Subcutaneous abdominal adipose tissue (tissue), 5 donors: ENCODE measurements at regions not wholly inside any gene's neighbourhood (a gene's known extent, or its start where the extent isn't known, plus 50 kb on each side); places are given as distances from the start of the nearest gene placed in this dataset.
"Not testable (repeated sequence)": the region's sequence is repeated elsewhere in the genome, so short reads cannot be mapped to it uniquely, and the experiment has no call there.

Source experiments
- H3K27ac ChIP-seq: one replicate; pipeline ENCODE4 v1.7.0; 2013; ENCODE audit warnings: low read depth, mild to moderate bottlenecking, inconsistent platforms, low read length, moderate library complexity
- H3K27me3 ChIP-seq, 5 donors: one replicate each; pipeline ENCODE4 v1.7.0; 2013; ENCODE audit warnings: low read length in 5 of 5, inconsistent platforms in 1 of 5; ENCODE audit not compliant: control insufficient read depth in 5 of 5, insufficient read depth in 4 of 5
- H3K36me3 ChIP-seq, 5 donors: one replicate each; pipeline ENCODE4 v1.7.0; 2013; ENCODE audit warnings: low read length in 5 of 5; ENCODE audit not compliant: control insufficient read depth in 5 of 5, insufficient read depth in 5 of 5
- H3K4me1 ChIP-seq, 5 donors: one replicate each; pipeline ENCODE4 v1.7.0; 2013; ENCODE audit warnings: low read length in 5 of 5, mild to moderate bottlenecking in 3 of 5, moderate library complexity in 1 of 5; ENCODE audit not compliant: control insufficient read depth in 5 of 5, insufficient read depth in 5 of 5
- H3K4me3 ChIP-seq, 5 donors: one replicate each; pipeline ENCODE4 v1.7.0; 2013; ENCODE audit warnings: low read length in 5 of 5, low read depth in 1 of 5
- H3K9ac ChIP-seq, 5 donors: one replicate each; pipeline ENCODE4 v1.7.0; 2013; ENCODE audit warnings: low read length in 5 of 5, mild to moderate bottlenecking in 4 of 5, moderate library complexity in 3 of 5
- H3K9me3 ChIP-seq, 5 donors: one replicate each; pipeline ENCODE4 v1.7.0; 2013; ENCODE audit warnings: low read length in 5 of 5; ENCODE audit not compliant: control insufficient read depth in 5 of 5
- donor health status: healthy.
- donor health status: healthy.
- donor health status: healthy.
- donor health status: healthy.
- donor health status: healthy.

DNA sequence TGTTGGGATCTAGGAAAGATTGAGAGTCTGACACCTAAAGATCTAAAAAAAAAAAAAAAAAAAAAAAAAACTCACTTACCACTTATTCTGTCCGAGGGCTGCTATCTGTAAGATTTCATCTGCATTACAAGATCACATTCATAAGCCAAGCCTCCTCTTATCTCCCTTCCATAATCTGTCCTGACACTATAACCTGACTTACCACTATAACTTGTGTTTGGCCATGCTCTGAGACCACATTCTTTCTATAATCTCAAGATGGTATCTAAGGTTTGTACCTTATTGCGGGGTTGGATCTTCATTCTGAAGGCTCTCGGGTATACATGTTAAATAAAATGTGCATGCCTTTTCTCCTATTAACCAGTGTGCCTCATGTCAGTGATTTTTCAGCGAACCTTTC, 144.4 kb downstream of the MAGEB17 start:
- H3K9ac ChIP-seq, result no peak overlapping the region
- H3K36me3 ChIP-seq, result no peaks in the 10 kb centered on the region
- H3K27ac ChIP-seq, result no peak overlapping the region
- peaks cover 0 to 6% (median 0%) of the 10 kb centered on the region in 5 donors for H3K27me3 ChIP-seq
- peaks cover 0 to 5% (median 0%) of the 10 kb centered on the region in 5 donors for H3K9me3 ChIP-seq
- H3K4me1 ChIP-seq, result no peaks in the 10 kb centered on the region
- no peak overlapping the region for H3K4me3 ChIP-seq

DNA sequence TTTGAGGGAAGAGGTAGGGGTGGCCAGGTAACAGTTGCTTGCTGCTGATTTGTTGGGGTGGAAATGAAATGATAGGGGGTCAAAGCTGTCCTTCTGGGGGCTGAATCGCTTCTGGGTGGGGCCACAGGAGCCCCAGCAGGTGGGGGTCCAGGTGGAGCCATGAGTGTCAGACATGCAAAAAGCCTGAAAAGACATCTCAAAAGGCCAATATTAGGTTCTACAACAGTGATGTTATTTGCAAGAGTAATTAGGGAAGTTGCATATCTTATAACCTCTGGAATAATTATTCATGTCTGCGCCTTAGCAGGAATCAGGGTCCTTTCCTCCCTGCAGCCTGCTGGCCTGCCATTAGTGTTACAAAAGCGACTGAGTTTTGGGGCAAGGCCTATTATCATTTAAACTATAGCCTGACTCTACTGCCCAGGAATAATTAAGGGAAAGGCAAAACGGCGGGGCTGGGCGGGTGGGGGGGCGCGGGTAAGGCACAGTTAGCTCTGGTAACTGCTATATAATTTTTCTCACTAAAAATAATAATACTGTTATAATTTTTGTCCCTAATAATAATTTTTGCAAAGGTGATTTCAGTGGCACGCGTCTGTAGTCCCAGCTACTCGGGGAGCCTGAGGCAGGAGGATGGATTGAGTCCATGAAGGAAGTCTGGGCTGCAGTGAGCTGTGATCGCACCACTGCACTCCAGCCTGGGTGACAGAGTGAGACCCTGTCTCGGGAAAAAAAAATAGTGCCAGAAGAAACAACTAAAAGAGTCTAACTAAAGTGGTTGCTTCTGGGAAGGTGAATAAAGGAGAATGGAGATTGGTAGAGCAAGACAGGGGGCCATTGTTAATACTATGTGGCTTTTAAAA, 145.7 kb downstream of the MAGEB17 start:
- peaks cover 0 to 6% (median 0%) of the 10 kb centered on the region in 5 donors for H3K27me3 ChIP-seq
- H3K4me1 ChIP-seq, result no peaks in the 10 kb centered on the region
- no peak overlapping the region for H3K4me3 ChIP-seq

DNA sequence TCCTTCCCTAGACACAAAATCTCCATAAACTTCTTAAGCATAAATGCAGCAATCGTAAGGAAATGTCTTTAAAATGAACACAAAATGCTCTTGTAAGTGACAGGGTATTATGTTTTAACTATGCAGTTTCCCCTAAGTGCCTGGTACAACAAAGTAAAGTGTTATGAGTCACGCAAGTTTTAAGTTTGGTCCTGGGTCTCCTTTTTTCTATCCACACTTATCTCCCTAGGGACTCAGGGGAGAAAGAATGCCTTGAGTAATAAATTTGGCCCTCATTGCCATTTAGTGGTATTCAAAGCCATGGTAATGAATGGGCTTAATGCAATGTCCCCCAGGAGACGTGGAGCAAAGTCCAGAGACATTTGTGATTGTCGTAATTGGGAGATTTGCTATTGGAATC, 149.1 kb downstream of the MAGEB17 start:
- no peak overlapping the region for H3K27ac ChIP-seq
- H3K4me3 ChIP-seq, result no peak overlapping the region
- peaks cover 0 to 3% (median 0%) of the 10 kb centered on the region in 5 donors for H3K9me3 ChIP-seq
- no peaks in the 10 kb centered on the region for H3K4me1 ChIP-seq
- no peaks in the 10 kb centered on the region for H3K36me3 ChIP-seq
- peaks cover 0 to 4% (median 0%) of the 10 kb centered on the region in 5 donors for H3K27me3 ChIP-seq
- no peak overlapping the region for H3K9ac ChIP-seq

More for the DNA sequence above, 145.7 kb downstream of the MAGEB17 start:
- Histone ChIP-seq H3K9ac (no peak overlapping the region), H3K9me3 (no peaks in the 10 kb centered on the region), H3K27ac (no peak overlapping the region), H3K36me3 (no peaks in the 10 kb centered on the region)

DNA sequence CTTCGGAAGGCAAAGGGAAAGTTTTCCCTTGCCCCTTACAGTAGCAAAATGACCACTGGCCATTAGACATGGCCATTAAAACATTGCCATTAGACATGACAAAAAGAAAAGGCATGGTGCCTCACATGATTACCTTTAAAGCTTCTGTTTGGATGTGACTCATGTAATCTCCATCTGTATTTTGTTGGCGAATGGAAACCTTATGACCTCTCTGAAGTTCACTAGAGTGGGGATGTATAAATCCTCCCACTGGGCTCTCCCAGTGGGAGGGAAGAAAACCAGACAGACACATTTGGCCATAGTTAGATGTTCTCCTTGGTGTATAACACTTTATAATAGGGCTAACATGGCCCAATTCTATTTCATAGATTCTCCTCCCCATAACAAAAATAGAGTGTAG, 152.6 kb downstream of the MAGEB17 start:
- Histone ChIP-seq H3K27ac (no peak overlapping the region), H3K9ac (no peak overlapping the region), H3K36me3 (no peaks in the 10 kb centered on the region), H3K4me3 (no peak overlapping the region), H3K9me3 (peaks cover 0 to 3% (median 0%) of the 10 kb centered on the region in 5 donors), H3K4me1 (no peaks in the 10 kb centered on the region), H3K27me3 (peaks cover 0 to 2% (median 0%) of the 10 kb centered on the region in 5 donors)

DNA sequence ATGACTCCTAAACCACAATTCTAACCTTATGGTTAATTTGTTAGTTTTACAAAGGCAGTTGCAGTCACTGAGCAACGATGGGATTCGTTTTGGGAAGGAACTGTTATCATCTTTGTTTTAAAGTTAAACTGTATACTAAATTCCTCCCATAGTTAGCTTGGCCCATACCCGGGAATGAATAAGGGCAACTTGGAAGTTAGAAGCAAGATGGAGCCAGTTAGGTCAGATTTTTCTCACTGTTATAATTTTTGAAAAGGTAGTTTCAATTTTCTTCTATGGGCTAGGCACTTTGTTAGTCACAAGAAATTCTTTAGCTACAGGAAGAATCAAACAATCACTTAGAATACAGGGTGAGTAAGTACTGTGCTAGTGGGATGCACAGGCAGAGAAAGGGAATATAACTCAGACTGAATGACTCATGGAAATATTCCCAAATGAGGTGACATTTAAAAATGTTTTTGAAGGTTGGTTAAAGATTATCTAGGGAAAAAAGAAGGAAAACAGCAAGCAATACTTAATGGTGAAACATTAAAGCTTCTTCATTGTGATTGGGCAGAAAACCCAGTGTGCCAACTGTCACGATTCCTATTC, 153.6 kb downstream of the MAGEB17 start:
- peaks cover 0 to 2% (median 0%) of the 10 kb centered on the region in 5 donors for H3K27me3 ChIP-seq
- no peak overlapping the region for H3K4me3 ChIP-seq
- H3K9me3 ChIP-seq, result peaks cover 0 to 3% (median 0%) of the 10 kb centered on the region in 5 donors
- no peak overlapping the region for H3K9ac ChIP-seq
- no peaks in the 10 kb centered on the region for H3K36me3 ChIP-seq
- H3K27ac ChIP-seq, result no peak overlapping the region
- no peaks in the 10 kb centered on the region for H3K4me1 ChIP-seq

DNA sequence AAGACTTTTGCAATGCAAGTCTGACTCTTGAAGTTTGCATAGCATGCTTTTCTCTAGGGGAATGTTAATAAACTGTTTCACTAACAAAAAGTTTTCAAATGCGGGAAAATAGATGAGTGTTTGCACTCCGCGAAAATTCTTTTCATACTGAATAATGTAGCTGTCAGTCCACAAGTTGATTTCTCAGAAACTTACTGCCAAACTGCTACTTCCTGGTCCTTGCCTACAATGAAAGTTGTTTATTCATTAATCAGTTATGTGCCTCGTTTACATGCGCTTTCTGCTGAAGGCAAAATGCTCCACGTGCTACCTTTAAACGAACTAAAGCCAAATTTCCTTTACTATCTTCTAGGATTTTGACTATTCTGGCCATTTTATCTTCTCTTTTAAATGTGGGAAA, 166.2 kb downstream of the MAGEB17 start:
- no peaks in the 10 kb centered on the region for H3K4me1 ChIP-seq
- H3K27ac ChIP-seq, result no peak overlapping the region
- H3K27me3 ChIP-seq, result no peaks in the 10 kb centered on the region
- H3K9ac ChIP-seq, result no peak overlapping the region
- no peak overlapping the region for H3K4me3 ChIP-seq
- peaks cover 0 to 7% (median 4%) of the 10 kb centered on the region in 5 donors for H3K9me3 ChIP-seq
- no peaks in the 10 kb centered on the region for H3K36me3 ChIP-seq

DNA sequence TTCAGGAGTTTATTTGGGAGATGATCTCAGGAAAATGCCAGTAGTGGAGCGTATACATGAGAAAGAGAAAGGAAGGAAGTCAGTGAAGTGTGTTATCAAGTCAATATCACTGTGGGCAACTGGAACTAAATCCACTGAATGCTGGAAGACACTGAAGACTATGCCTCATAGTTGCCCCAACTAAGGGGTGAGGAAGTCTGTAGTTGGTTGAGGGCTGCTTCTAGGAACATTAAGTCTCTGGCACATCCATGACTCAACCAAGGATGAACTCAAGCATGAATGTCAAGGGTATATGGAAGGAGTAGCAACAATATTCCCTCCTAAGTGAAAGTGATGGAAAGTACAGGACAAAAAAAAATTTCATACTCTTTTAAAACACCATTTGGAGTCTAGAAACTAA, 167.9 kb downstream of the MAGEB17 start:
- Histone ChIP-seq H3K4me3 (no peak overlapping the region), H3K4me1 (no peaks in the 10 kb centered on the region), H3K9ac (no peak overlapping the region), H3K36me3 (no peaks in the 10 kb centered on the region), H3K27me3 (no peaks in the 10 kb centered on the region), H3K27ac (no peak overlapping the region), H3K9me3 (peaks cover 0 to 17% (median 9%) of the 10 kb centered on the region in 5 donors)

DNA sequence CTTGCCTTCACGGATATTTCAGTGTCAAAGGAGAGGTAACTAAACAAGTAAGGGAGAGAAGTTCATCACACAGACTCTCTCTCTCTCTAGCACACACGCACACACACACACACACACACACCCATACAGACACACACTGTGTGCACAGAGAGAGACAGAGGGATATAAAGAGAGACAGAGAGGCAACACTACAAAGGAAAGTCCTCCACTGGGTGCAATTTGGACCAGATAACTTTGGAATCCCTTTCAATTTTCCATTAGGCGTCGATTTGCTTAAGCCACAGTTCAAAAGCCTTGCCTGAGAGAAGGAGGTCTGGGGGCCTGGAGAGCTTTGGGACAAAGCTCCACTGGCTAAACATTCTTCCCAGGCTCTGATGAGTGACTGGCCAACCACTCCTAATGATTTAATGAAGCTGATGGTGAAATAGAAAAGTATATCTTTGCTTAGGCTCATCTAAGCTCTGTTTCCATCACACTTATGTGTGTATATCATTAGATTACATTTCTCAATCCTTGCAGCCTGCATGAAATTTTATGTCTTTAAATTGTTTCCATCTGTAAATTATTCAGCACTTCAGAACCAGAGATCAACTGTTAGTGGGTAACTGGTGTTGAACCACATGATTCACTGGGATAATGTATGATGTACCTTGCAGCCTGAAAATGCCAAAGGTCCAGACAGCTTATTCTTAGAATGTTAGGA, 180.8 kb downstream of the MAGEB17 start:
- Histone ChIP-seq H3K4me1 (no peaks in the 10 kb centered on the region), H3K36me3 (no peaks in the 10 kb centered on the region), H3K9me3 (peaks cover 0 to 3% (median 0%) of the 10 kb centered on the region in 5 donors), H3K27me3 (peaks cover 0 to 4% (median 3%) of the 10 kb centered on the region in 5 donors), H3K9ac (no peak overlapping the region), H3K27ac (no peak overlapping the region), H3K4me3 (no peak overlapping the region)

DNA sequence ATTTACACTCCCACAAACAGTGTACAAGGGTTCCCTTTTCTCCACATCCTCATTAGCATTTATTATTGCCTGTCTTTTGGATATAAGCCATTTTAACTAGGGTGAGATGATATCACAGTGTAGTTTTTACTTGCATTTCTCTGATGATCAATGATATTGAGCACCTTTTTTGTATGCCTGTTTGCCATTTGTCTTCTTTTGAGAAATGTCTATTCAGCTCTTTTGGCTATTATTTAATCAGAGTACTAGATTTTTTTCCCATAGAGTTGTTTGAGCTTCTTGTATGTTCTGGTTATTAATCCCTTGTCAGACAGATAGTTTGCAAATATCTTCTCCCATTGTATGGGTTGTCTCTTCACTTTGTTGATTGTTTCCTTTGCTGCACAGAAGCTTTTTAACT, 190.6 kb downstream of the MAGEB17 start:
- Histone ChIP-seq H3K9ac (no peak overlapping the region), H3K4me1 (no peaks in the 10 kb centered on the region), H3K27ac (no peak overlapping the region), H3K9me3 (no peaks in the 10 kb centered on the region), H3K36me3 (no peaks in the 10 kb centered on the region), H3K27me3 (no peaks in the 10 kb centered on the region), H3K4me3 (no peak overlapping the region)

DNA sequence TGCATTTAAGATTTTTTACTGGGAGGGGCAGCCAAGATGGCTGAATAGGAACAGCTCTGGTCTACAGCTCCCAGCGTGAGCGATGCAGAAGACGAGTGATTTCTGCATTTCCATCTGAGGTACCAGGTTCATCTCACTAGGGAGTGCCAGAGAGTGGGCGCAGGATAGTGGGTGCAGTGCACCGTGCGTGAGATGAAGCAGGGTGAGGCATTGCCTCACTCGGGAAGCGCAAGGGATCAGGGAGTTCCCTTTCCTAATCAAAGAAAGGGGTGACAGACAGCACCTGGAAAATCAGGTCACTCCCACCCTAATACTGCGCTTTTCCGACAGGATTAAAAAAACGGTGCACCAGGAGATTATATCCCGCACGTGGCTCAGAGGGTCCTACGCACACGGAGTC, 192.8 kb downstream of the MAGEB17 start:
- H3K9me3 ChIP-seq, H3K4me1 ChIP-seq, H3K27me3 ChIP-seq, H3K9ac ChIP-seq, H3K36me3 ChIP-seq, H3K4me3 ChIP-seq, H3K27ac ChIP-seq: not testable (repeated sequence)
